A549 (cell line): ENCODE measurements at regions not wholly inside any gene's neighbourhood (a gene's known extent, or its start where the extent isn't known, plus 50 kb on each side); places are given as distances from the start of the nearest gene placed in this dataset.

ENCODE experiments used
- ATAC-seq, 2 experiments: fragments of 200-7000 bp in 1 of 2; fragments of >200 bp in 1 of 2; cut with Nextera tagmentation in 1 of 2; cut with Tn5 transposase in 1 of 2; 3 replicates each; pipeline versions ENCODE4 v1.8.0 to v1.9.1; 2018 to 2020; ENCODE audit warnings: mild to moderate bottlenecking in 1 of 2, moderate library complexity in 1 of 2
- CTCF ChIA-PET: fragments of 300-600 bp; sonication (Branson Sonifier 250); formaldehyde crosslinking; extraction: SDS; loops from one replicate; lab custom pipeline; 2021; ENCODE audit warnings: antibody characterized with exemption, inconsistent platforms; lab: Yijun Ruan, JAX
- POLR2A ChIA-PET: fragments of 350-600 bp; formaldehyde crosslinking; extraction: SDS; loops from one replicate; lab custom pipeline; 2021; ENCODE audit warnings: antibody characterized with exemption, inconsistent platforms; lab: Yijun Ruan, JAX
- DNase-seq, 2 experiments: peaks; one replicate each; pipeline versions ENCODE4 v3.0.0 to v3.0.0-alpha.2; 2011 to 2016; ENCODE audit warnings: low read depth in 1 of 2, low spot score in 1 of 2
- FAIRE-seq: peaks from 2 replicates; lab custom pipeline; 2011; peaks lifted over from hg19 to GRCh38; lab: Jason Lieb, UNC
- H3K27ac ChIP-seq, 2 experiments: fragments of >200 bp; sonication (Bioruptor Twin); formaldehyde crosslinking; 3 replicates each; pipeline ENCODE4 v1.5.1; 2016 to 2017
- H3K4me1 ChIP-seq: fragments of >200 bp; sonication (Bioruptor Twin); formaldehyde crosslinking; 3 replicates; pipeline ENCODE4 v1.6.1; 2016
- H3K4me2 ChIP-seq: fragments of >200 bp; sonication (Bioruptor Twin); formaldehyde crosslinking; 3 replicates; pipeline ENCODE4 v1.6.1; 2016
- H3K4me3 ChIP-seq: fragments of >200 bp; sonication (Bioruptor Twin); formaldehyde crosslinking; 3 replicates; pipeline ENCODE4 v1.5.1; 2016
- H3K9me3 ChIP-seq: fragments of >200 bp; sonication (Bioruptor Twin); formaldehyde crosslinking; 3 replicates; pipeline ENCODE4 v1.6.1; 2016
- BHLHE40 ChIP-seq: IDR thresholded peaks from 2 replicates; pipeline ENCODE4 v1.6.1; 2012; ENCODE audit warnings: low read depth, low read length, inconsistent platforms
- CBX2 ChIP-seq: fragments of 200-600 bp; sonication (generic); IDR thresholded peaks from 2 replicates; pipeline ENCODE4 v1.6.1; 2016; ENCODE audit warnings: low read depth, mild to moderate bottlenecking, borderline replicate concordance
- CHD2 ChIP-seq: fragments of 150-350 bp; IDR thresholded peaks from 2 replicates; pipeline ENCODE4 v1.6.1; 2014; ENCODE audit warnings: low read length; ENCODE audit not compliant: partially characterized antibody
- CHD4 ChIP-seq: fragments of 200-600 bp; sonication (generic); IDR thresholded peaks from 2 replicates; pipeline ENCODE4 v1.6.1; 2016; ENCODE audit warnings: antibody characterized with exemption, mild to moderate bottlenecking, borderline replicate concordance
- EHMT2 ChIP-seq: fragments of 200-600 bp; sonication (generic); IDR thresholded peaks from 2 replicates; pipeline ENCODE4 v1.6.1; 2016; ENCODE audit warnings: antibody characterized with exemption, low read depth, mild to moderate bottlenecking, moderate library complexity
- EP300 ChIP-seq, 2 experiments: fragments of >200 bp; sonication (Bioruptor Twin); formaldehyde crosslinking; IDR thresholded peaks; 2 replicates in 1 of 2; 3 replicates in 1 of 2; pipeline ENCODE4 v1.6.1; 2016 to 2017
- ESRRA ChIP-seq: fragments of 150-350 bp; IDR thresholded peaks from 2 replicates; pipeline ENCODE4 v1.6.1; 2014; ENCODE audit warnings: mild to moderate bottlenecking, low read length, borderline replicate concordance
- FOSB ChIP-seq: fragments of 250-450 bp; sonication (Bioruptor Pico); IDR thresholded peaks from 2 replicates; pipeline ENCODE4 v1.5.0; 2020; ENCODE audit warnings: mild to moderate bottlenecking, moderate library complexity
- FOXS1 ChIP-seq: fragments of 250-450 bp; sonication (Bioruptor Pico); IDR thresholded peaks from 2 replicates; pipeline ENCODE4 v1.5.0; 2020; ENCODE audit warnings: mild to moderate bottlenecking, moderate library complexity
- GATA3 ChIP-seq: IDR thresholded peaks from 2 replicates; pipeline ENCODE4 v1.6.1; 2012; ENCODE audit warnings: borderline replicate concordance
- JUN ChIP-seq, 2 experiments: fragments of >200 bp; sonication (Bioruptor Twin); formaldehyde crosslinking; IDR thresholded peaks; 2 replicates in 1 of 2; 3 replicates in 1 of 2; pipeline ENCODE4 v1.6.1; 2016 to 2017
- KDM1A ChIP-seq: fragments of 200-600 bp; sonication (generic); IDR thresholded peaks from 2 replicates; pipeline ENCODE4 v1.6.1; 2016; ENCODE audit warnings: low read depth, mild to moderate bottlenecking
- KDM5A ChIP-seq: fragments of 200-600 bp; sonication (generic); IDR thresholded peaks from 2 replicates; pipeline ENCODE4 v1.6.1; 2016; ENCODE audit warnings: antibody characterized with exemption, mild to moderate bottlenecking
- MYC ChIP-seq: IDR thresholded peaks from 2 replicates; pipeline ENCODE4 v1.6.1; 2012; ENCODE audit warnings: mild to moderate bottlenecking, inconsistent platforms, low read length, improper control_type of control experiment, borderline replicate concordance
- NPAS2 ChIP-seq: fragments of 250-450 bp; sonication (Bioruptor Pico); IDR thresholded peaks from 2 replicates; pipeline ENCODE4 v1.8.0; 2022; ENCODE audit warnings: mild to moderate bottlenecking, moderate library complexity, borderline replicate concordance
- RARB ChIP-seq: fragments of 250-450 bp; sonication (Bioruptor Pico); IDR thresholded peaks from 2 replicates; pipeline ENCODE4 v1.8.0; 2021; ENCODE audit warnings: mild to moderate bottlenecking, moderate library complexity
- RCOR1 ChIP-seq: fragments of 150-350 bp; IDR thresholded peaks from 2 replicates; pipeline ENCODE4 v1.6.1; 2014; ENCODE audit warnings: antibody characterized with exemption, low read length, low read depth
- RNF2 ChIP-seq: fragments of 200-600 bp; sonication (generic); IDR thresholded peaks from 2 replicates; pipeline ENCODE4 v1.6.1; 2016; ENCODE audit warnings: low read depth, mild to moderate bottlenecking, antibody characterized with exemption, moderate library complexity, borderline replicate concordance
- SMC3 ChIP-seq: fragments of >200 bp; sonication (Bioruptor Twin); formaldehyde crosslinking; IDR thresholded peaks from 3 replicates; pipeline ENCODE4 v1.6.1; 2018; ENCODE audit warnings: inconsistent platforms
- TP53 ChIP-seq: fragments of 250-450 bp; sonication (Bioruptor Pico); IDR thresholded peaks from 2 replicates; pipeline ENCODE4 v1.5.0; 2021; ENCODE audit warnings: mild to moderate bottlenecking, moderate library complexity
- ZC3H11A ChIP-seq: fragments of 450-650 bp; IDR thresholded peaks from 2 replicates; pipeline ENCODE4 v1.6.1; 2014; ENCODE audit warnings: antibody characterized with exemption, mild to moderate bottlenecking
- ZSCAN20 ChIP-seq: fragments of 250-450 bp; sonication (Bioruptor Pico); IDR thresholded peaks from 2 replicates; pipeline ENCODE4 v1.8.0; 2022; ENCODE audit warnings: mild to moderate bottlenecking, moderate library complexity
- WGBS: methylation state at CpG from one replicate; pipeline ENCODE4 v1.1.6; 2017; ENCODE audit errors: missing lambda C conversion rate; 5-methylcytosine and 5-hydroxymethylcytosine counted together
- TF ChIP-seq, protein P1 (sequence below): fragments of 200-600 bp; sonication (generic); IDR thresholded peaks from 2 replicates; pipeline ENCODE4 v1.6.1; 2016; ENCODE audit warnings: antibody characterized with exemption, mild to moderate bottlenecking, moderate library complexity
- TF ChIP-seq, protein P2 (sequence below): fragments of >200 bp; sonication (Bioruptor Twin); formaldehyde crosslinking; IDR thresholded peaks from 3 replicates; pipeline ENCODE4 v1.6.1; 2016
- TF ChIP-seq, protein P3 (sequence below): fragments of 250-450 bp; sonication (Bioruptor Pico); IDR thresholded peaks from 2 replicates; pipeline ENCODE4 v1.5.0; 2021; ENCODE audit warnings: mild to moderate bottlenecking, moderate library complexity, borderline replicate concordance

DNA sequence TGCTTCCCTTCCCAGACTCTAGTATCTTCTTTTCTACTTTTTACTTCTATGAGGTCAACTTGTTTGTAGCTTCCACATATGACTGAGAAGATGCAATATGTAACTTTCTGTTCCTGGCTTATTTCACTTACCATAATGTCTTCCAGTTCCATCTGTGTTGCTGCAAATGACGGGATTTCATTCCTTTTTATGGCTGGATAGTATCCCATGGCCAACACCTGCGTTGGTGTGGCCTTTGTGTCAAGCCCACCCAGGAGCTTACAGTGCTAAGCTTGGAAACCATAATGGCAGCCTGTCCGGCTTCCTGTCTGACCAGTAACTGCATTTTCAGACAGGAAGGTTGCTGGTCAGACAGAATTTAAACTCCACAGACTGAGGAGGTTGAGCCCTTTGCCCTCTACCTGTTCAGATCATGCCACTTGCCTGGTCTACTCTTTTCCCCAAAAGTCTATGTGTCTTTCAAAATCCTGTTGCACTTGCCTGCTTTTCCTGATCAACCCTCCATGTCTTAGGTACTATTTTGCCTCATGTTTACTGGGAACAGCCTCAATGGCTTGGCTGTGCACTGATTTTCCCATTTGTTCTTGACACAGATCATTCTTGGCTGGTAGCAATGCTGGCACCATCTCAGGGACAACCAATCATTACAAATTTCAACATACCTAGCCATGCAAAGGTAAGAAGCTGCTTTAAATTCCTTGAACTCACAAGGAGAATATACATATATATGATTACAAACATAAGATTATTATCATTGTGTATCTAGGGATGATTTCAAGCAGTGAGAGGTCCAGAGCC, 114.3 kb upstream of the PLEKHG1 start:
- ChIA-PET POLR2A (no interaction called here), CTCF (no interaction called here)
- H3K4me1 ChIP-seq = no peaks in the 10 kb centered on the region
- H3K4me2 ChIP-seq = no peak overlapping the region
- no peaks in the 10 kb centered on the region for H3K9me3 ChIP-seq
- H3K4me3 ChIP-seq = no peak overlapping the region
- no peak overlapping the region for H3K27ac ChIP-seq
- 32% methylated on average over 3 of the region's 3 CpGs for WGBS
- ATAC-seq (no peak), DNase-seq (no peak), FAIRE-seq (no peak)
- TF ChIP-seq, protein P1, sequence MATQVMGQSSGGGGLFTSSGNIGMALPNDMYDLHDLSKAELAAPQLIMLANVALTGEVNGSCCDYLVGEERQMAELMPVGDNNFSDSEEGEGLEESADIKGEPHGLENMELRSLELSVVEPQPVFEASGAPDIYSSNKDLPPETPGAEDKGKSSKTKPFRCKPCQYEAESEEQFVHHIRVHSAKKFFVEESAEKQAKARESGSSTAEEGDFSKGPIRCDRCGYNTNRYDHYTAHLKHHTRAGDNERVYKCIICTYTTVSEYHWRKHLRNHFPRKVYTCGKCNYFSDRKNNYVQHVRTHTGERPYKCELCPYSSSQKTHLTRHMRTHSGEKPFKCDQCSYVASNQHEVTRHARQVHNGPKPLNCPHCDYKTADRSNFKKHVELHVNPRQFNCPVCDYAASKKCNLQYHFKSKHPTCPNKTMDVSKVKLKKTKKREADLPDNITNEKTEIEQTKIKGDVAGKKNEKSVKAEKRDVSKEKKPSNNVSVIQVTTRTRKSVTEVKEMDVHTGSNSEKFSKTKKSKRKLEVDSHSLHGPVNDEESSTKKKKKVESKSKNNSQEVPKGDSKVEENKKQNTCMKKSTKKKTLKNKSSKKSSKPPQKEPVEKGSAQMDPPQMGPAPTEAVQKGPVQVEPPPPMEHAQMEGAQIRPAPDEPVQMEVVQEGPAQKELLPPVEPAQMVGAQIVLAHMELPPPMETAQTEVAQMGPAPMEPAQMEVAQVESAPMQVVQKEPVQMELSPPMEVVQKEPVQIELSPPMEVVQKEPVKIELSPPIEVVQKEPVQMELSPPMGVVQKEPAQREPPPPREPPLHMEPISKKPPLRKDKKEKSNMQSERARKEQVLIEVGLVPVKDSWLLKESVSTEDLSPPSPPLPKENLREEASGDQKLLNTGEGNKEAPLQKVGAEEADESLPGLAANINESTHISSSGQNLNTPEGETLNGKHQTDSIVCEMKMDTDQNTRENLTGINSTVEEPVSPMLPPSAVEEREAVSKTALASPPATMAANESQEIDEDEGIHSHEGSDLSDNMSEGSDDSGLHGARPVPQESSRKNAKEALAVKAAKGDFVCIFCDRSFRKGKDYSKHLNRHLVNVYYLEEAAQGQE = no peak
- TF ChIP-seq MYC (no peak), CHD4 (no peak), EP300 (IDR thresholded peaks at IDR 0.05) (no peak), GATA3 (no peak), FOXS1 (CRISPR knock-in tag) (no peak), RCOR1 (no peak), RNF2 (no peak), CHD2 (no peak), TP53 (CRISPR knock-in tag) (no peak), KDM1A (no peak), EHMT2 (no peak), ZSCAN20 (CRISPR knock-in tag) (no peak), NPAS2 (CRISPR knock-in tag) (no peak)
- TF ChIP-seq, protein P2, sequence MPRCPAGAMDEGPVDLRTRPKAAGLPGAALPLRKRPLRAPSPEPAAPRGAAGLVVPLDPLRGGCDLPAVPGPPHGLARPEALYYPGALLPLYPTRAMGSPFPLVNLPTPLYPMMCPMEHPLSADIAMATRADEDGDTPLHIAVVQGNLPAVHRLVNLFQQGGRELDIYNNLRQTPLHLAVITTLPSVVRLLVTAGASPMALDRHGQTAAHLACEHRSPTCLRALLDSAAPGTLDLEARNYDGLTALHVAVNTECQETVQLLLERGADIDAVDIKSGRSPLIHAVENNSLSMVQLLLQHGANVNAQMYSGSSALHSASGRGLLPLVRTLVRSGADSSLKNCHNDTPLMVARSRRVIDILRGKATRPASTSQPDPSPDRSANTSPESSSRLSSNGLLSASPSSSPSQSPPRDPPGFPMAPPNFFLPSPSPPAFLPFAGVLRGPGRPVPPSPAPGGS = no peak

DNA sequence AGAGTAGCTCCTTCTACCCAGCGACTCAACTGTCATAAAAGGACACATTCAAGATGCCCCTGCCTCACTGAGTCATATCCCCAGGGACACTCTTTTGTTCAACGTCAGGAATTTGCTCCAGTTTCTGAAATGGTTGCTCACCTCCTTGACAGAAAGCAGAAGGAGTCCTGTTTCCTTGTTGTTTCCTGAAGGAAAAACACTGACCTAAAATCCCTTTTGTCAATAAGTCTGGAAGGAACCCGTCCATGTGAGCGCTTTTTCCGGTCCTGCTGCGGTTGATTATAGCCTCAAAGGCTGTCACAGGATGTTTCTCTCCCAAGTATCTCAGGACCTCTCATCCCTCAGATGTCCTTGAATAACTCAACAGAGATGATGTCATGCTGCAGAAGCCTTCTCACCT, 113.6 kb upstream of the PLEKHG1 start:
- no peaks in the 10 kb centered on the region for H3K4me1 ChIP-seq
- ATAC-seq (no peak), FAIRE-seq (no peak), DNase-seq (no peak)
- no peak overlapping the region for H3K4me3 ChIP-seq
- ChIA-PET POLR2A (no interaction called here), CTCF (interaction anchor here (1.2 kb wide), 1 partner anchor 9 kb away, joined by 4 read pairs; no protein-coding TSS in a partner anchor)
- no peak overlapping the region for H3K4me2 ChIP-seq
- no peaks in the 10 kb centered on the region for H3K9me3 ChIP-seq
- WGBS = 43% methylated on average over 5 of the region's 6 CpGs
- H3K27ac ChIP-seq = no peak overlapping the region
- TF ChIP-seq, protein P2 = no peak
- TF ChIP-seq ZC3H11A (no peak), JUN (IDR thresholded peaks at IDR 0.05) (no peak), CBX2 (no peak), KDM5A (no peak), RARB (CRISPR knock-in tag) (no peak), GATA3 (no peak), ESRRA (no peak), EP300 (IDR thresholded peaks at IDR 0.05) (no peak), SMC3 (no peak), FOSB (CRISPR knock-in tag) (no peak), BHLHE40 (no peak), EHMT2 (no peak)
- TF ChIP-seq, protein P1 = no peak
- TF ChIP-seq, protein P3, sequence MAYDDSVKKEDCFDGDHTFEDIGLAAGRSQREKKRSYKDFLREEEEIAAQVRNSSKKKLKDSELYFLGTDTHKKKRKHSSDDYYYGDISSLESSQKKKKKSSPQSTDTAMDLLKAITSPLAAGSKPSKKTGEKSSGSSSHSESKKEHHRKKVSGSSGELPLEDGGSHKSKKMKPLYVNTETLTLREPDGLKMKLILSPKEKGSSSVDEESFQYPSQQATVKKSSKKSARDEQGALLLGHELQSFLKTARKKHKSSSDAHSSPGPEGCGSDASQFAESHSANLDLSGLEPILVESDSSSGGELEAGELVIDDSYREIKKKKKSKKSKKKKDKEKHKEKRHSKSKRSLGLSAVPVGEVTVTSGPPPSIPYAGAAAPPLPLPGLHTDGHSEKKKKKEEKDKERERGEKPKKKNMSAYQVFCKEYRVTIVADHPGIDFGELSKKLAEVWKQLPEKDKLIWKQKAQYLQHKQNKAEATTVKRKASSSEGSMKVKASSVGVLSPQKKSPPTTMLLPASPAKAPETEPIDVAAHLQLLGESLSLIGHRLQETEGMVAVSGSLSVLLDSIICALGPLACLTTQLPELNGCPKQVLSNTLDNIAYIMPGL (CRISPR knock-in tag) = no peak
